ENCODE measurements at regions not wholly inside any gene's neighbourhood (a gene's known extent, or its start where the extent isn't known, plus 50 kb on each side); places are given as distances from the start of the nearest gene placed in this dataset.
"Not testable (repeated sequence)": the region's sequence is repeated elsewhere in the genome, so short reads cannot be mapped to it uniquely, and the experiment has no call there.

GRCh38 chr12:115801871-115802270 is 475.6 kb downstream of the MED13L start:
- no peaks in the 10 kb centered on the region for H3K27me3 Mint-ChIP-seq (ENCODE audit: low read depth)
- H3K9me3 Mint-ChIP-seq (ENCODE audit: insufficient read depth) = no peaks in the 10 kb centered on the region
- no peak overlapping the region for H3K27ac Mint-ChIP-seq
- H3K4me1 Mint-ChIP-seq (ENCODE audit: low read depth) = no peaks in the 10 kb centered on the region
- no peak overlapping the region for H3K4me3 Mint-ChIP-seq
- DNase-seq = no peak
- no peak for ATAC-seq
- ChIA-PET POLR2A (no interaction called here), CTCF (no interaction called here)
- no peaks in the 10 kb centered on the region for H3K36me3 Mint-ChIP-seq (ENCODE audit: low read depth)

- ATAC-seq (no peak), DNase-seq (no peak)
- no peaks in the 10 kb centered on the region for H3K27me3 Mint-ChIP-seq (ENCODE audit: low read depth)
- H3K4me1 Mint-ChIP-seq (ENCODE audit: low read depth) = no peaks in the 10 kb centered on the region
- no peak overlapping the region for H3K4me3 Mint-ChIP-seq
- CTCF ChIA-PET = no interaction called here
- no peaks in the 10 kb centered on the region for H3K9me3 Mint-ChIP-seq (ENCODE audit: insufficient read depth)
- H3K36me3 Mint-ChIP-seq (ENCODE audit: low read depth) = no peaks in the 10 kb centered on the region
- POLR2A ChIA-PET = no interaction called here
- H3K27ac Mint-ChIP-seq = no peak overlapping the region
Measured at GRCh38 chr12:115799610-115800009, 477.9 kb downstream of the MED13L start.

GRCh38 chr12:115798309-115798917 is 479.1 kb downstream of the MED13L start:
- Mint-ChIP-seq H3K27ac (no peak overlapping the region), H3K27me3 (ENCODE audit: low read depth) (no peaks in the 10 kb centered on the region), H3K9me3 (ENCODE audit: insufficient read depth) (no peaks in the 10 kb centered on the region), H3K36me3 (ENCODE audit: low read depth) (no peaks in the 10 kb centered on the region), H3K4me1 (ENCODE audit: low read depth) (no peaks in the 10 kb centered on the region), H3K4me3 (no peak overlapping the region)
- ATAC-seq = no peak
- CTCF ChIA-PET = no interaction called here
- POLR2A ChIA-PET = no interaction called here
- DNase-seq = no peak

GRCh38 chr12:115794659-115795081 is 482.8 kb downstream of the MED13L start:
- no peak overlapping the region for H3K4me3 Mint-ChIP-seq
- DNase-seq = no peak
- H3K4me1 Mint-ChIP-seq (ENCODE audit: low read depth) = no peaks in the 10 kb centered on the region
- no peak for ATAC-seq
- H3K36me3 Mint-ChIP-seq (ENCODE audit: low read depth) = no peaks in the 10 kb centered on the region
- no peaks in the 10 kb centered on the region for H3K9me3 Mint-ChIP-seq (ENCODE audit: insufficient read depth)
- H3K27ac Mint-ChIP-seq = no peak overlapping the region
- CTCF ChIA-PET = no interaction called here
- POLR2A ChIA-PET = no interaction called here
- no peaks in the 10 kb centered on the region for H3K27me3 Mint-ChIP-seq (ENCODE audit: low read depth)

- DNase-seq (no peak), ATAC-seq (no peak)
- Mint-ChIP-seq H3K27me3 (ENCODE audit: low read depth) (no peaks in the 10 kb centered on the region), H3K36me3 (ENCODE audit: low read depth) (no peaks in the 10 kb centered on the region), H3K27ac (no peak overlapping the region), H3K4me3 (no peak overlapping the region), H3K9me3 (ENCODE audit: insufficient read depth) (no peaks in the 10 kb centered on the region), H3K4me1 (ENCODE audit: low read depth) (no peaks in the 10 kb centered on the region)
- ChIA-PET CTCF (no interaction called here), POLR2A (no interaction called here)
Measured at GRCh38 chr12:115791331-115791730, 486.2 kb downstream of the MED13L start.

- ChIA-PET CTCF (no interaction called here), POLR2A (no interaction called here)
- H3K4me1 Mint-ChIP-seq (ENCODE audit: low read depth) = no peaks in the 10 kb centered on the region
- ATAC-seq (no peak), DNase-seq (no peak)
- no peak overlapping the region for H3K27ac Mint-ChIP-seq
- no peak overlapping the region for H3K4me3 Mint-ChIP-seq
- no peaks in the 10 kb centered on the region for H3K36me3 Mint-ChIP-seq (ENCODE audit: low read depth)
- no peaks in the 10 kb centered on the region for H3K9me3 Mint-ChIP-seq (ENCODE audit: insufficient read depth)
- no peaks in the 10 kb centered on the region for H3K27me3 Mint-ChIP-seq (ENCODE audit: low read depth)
Measured at GRCh38 chr12:115790526-115790925, 487.0 kb downstream of the MED13L start.

- CTCF ChIA-PET = interaction anchor here (1.4 kb wide), 1 partner anchor 1806 kb away, joined by 3 read pairs; no protein-coding TSS in a partner anchor
- H3K36me3 Mint-ChIP-seq (ENCODE audit: low read depth); H3K4me3 Mint-ChIP-seq; H3K9me3 Mint-ChIP-seq (ENCODE audit: insufficient read depth); H3K27me3 Mint-ChIP-seq (ENCODE audit: low read depth); POLR2A ChIA-PET; ATAC-seq; H3K4me1 Mint-ChIP-seq (ENCODE audit: low read depth); H3K27ac Mint-ChIP-seq; DNase-seq: not testable (repeated sequence)
Measured at GRCh38 chr12:115786490-115786889, 491.0 kb downstream of the MED13L start.

- no peak for DNase-seq
- ATAC-seq = no peak
- no peaks in the 10 kb centered on the region for H3K27me3 Mint-ChIP-seq (ENCODE audit: low read depth)
- no peaks in the 10 kb centered on the region for H3K36me3 Mint-ChIP-seq (ENCODE audit: low read depth)
- no peaks in the 10 kb centered on the region for H3K4me1 Mint-ChIP-seq (ENCODE audit: low read depth)
- ChIA-PET POLR2A (no interaction called here), CTCF (no interaction called here)
- no peak overlapping the region for H3K27ac Mint-ChIP-seq
- H3K9me3 Mint-ChIP-seq (ENCODE audit: insufficient read depth) = no peaks in the 10 kb centered on the region
- no peak overlapping the region for H3K4me3 Mint-ChIP-seq
Measured at GRCh38 chr12:115785548-115785947, 491.9 kb downstream of the MED13L start.

- H3K9me3 Mint-ChIP-seq (ENCODE audit: insufficient read depth) = no peaks in the 10 kb centered on the region
- ChIA-PET POLR2A (no interaction called here), CTCF (no interaction called here)
- no peak overlapping the region for H3K27ac Mint-ChIP-seq
- no peaks in the 10 kb centered on the region for H3K27me3 Mint-ChIP-seq (ENCODE audit: low read depth)
- H3K4me1 Mint-ChIP-seq (ENCODE audit: low read depth) = no peaks in the 10 kb centered on the region
- H3K36me3 Mint-ChIP-seq (ENCODE audit: low read depth) = no peaks in the 10 kb centered on the region
- no peak for DNase-seq
- no peak for ATAC-seq
- H3K4me3 Mint-ChIP-seq = no peak overlapping the region
Measured at GRCh38 chr12:115776399-115776798, 501.1 kb downstream of the MED13L start.

- POLR2A ChIA-PET = no interaction called here
- no peak for ATAC-seq
- Mint-ChIP-seq H3K27me3 (ENCODE audit: low read depth) (no peaks in the 10 kb centered on the region), H3K4me3 (no peak overlapping the region), H3K4me1 (ENCODE audit: low read depth) (no peaks in the 10 kb centered on the region), H3K27ac (no peak overlapping the region), H3K9me3 (ENCODE audit: insufficient read depth) (no peaks in the 10 kb centered on the region), H3K36me3 (ENCODE audit: low read depth) (no peaks in the 10 kb centered on the region)
- CTCF ChIA-PET = no interaction called here
- no peak for DNase-seq
Measured at GRCh38 chr12:115774148-115774895, 503.2 kb downstream of the MED13L start.

- no peak overlapping the region for H3K4me3 Mint-ChIP-seq
- H3K9me3 Mint-ChIP-seq (ENCODE audit: insufficient read depth) = no peaks in the 10 kb centered on the region
- ChIA-PET POLR2A (no interaction called here), CTCF (no interaction called here)
- no peak overlapping the region for H3K27ac Mint-ChIP-seq
- no peak for ATAC-seq
- DNase-seq = no peak
- H3K4me1 Mint-ChIP-seq (ENCODE audit: low read depth) = no peaks in the 10 kb centered on the region
- no peaks in the 10 kb centered on the region for H3K27me3 Mint-ChIP-seq (ENCODE audit: low read depth)
- no peaks in the 10 kb centered on the region for H3K36me3 Mint-ChIP-seq (ENCODE audit: low read depth)
Measured at GRCh38 chr12:115771601-115772000, 505.9 kb downstream of the MED13L start.

GRCh38 chr12:115771065-115771464 is 506.4 kb downstream of the MED13L start:
- no peaks in the 10 kb centered on the region for H3K36me3 Mint-ChIP-seq (ENCODE audit: low read depth)
- DNase-seq (no peak), ATAC-seq (no peak)
- H3K4me1 Mint-ChIP-seq (ENCODE audit: low read depth) = no peaks in the 10 kb centered on the region
- no peaks in the 10 kb centered on the region for H3K27me3 Mint-ChIP-seq (ENCODE audit: low read depth)
- CTCF ChIA-PET = no interaction called here
- no peak overlapping the region for H3K27ac Mint-ChIP-seq
- no peaks in the 10 kb centered on the region for H3K9me3 Mint-ChIP-seq (ENCODE audit: insufficient read depth)
- POLR2A ChIA-PET = no interaction called here
- no peak overlapping the region for H3K4me3 Mint-ChIP-seq

- Mint-ChIP-seq H3K36me3 (ENCODE audit: low read depth) (no peaks in the 10 kb centered on the region), H3K27me3 (ENCODE audit: low read depth) (no peaks in the 10 kb centered on the region), H3K4me3 (no peak overlapping the region), H3K4me1 (ENCODE audit: low read depth) (no peaks in the 10 kb centered on the region), H3K27ac (no peak overlapping the region), H3K9me3 (ENCODE audit: insufficient read depth) (no peaks in the 10 kb centered on the region)
- ATAC-seq (no peak), DNase-seq (no peak)
- CTCF ChIA-PET = no interaction called here
- POLR2A ChIA-PET = no interaction called here
Measured at GRCh38 chr12:115770643-115771042, 506.9 kb downstream of the MED13L start.
